ENCODE measurements at regions not wholly inside any gene's neighbourhood (a gene's known extent, or its start where the extent isn't known, plus 50 kb on each side); places are given as distances from the start of the nearest gene placed in this dataset.
"Not testable (repeated sequence)": the region's sequence is repeated elsewhere in the genome, so short reads cannot be mapped to it uniquely, and the experiment has no call there.

DNA sequence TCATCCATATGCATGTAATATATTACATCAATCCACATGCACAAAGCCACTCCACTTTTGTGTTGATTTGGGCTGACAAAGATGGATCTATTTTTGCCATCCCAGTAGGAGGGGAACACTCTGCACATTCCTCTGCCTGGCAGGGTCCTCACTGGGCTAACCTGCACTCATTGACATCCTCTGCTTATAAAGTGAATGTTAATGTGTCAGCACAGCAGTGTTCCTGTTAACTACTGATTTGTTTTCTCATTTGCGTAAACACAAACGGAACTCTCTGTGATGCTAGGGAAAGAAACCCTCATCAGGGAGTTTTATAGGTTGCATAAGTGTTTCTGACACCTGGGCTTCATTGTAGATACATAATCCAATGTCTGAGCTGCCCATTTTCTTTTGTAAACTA, 826.0 kb downstream of the RAB28 start:
- DNase-seq: no peak

DNA sequence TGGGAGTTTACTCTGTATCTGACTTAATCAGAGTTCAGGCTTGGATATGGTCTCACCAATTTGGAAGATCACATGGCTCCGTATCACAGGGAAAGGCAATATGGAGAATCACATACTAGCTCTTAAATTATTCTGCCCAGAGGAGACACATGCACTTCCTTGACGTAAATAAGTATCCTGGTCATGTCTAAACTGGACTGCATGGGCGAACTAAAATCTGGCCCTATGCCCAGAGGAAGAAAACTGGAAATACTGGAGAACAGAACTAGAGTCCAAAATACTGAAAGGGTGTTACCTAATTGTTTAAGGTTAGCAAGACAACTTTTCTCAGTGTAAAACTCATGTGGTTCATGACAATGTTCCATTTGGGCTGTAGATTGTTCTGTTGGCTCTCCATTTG, 832.3 kb downstream of the RAB28 start:
- no peak for DNase-seq

DNA sequence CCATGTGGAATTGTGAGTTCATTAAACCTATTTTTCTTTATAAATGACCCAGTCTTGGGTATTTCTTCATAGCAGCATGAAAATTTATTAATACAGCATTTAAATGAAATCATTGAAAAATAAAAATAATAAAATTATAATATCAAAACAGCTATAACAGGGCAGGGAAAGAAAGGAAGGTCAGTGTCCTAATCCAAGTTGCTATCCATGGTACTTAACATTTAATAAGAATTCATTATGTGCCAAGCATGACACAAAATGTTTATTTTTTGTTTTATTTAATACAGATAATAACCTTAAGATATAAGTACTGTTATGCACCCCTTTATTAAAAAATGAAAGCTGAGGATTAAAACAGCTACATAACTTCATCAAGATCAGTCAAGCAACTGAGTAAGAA, 838.4 kb downstream of the RAB28 start:
- no peak for DNase-seq

DNA sequence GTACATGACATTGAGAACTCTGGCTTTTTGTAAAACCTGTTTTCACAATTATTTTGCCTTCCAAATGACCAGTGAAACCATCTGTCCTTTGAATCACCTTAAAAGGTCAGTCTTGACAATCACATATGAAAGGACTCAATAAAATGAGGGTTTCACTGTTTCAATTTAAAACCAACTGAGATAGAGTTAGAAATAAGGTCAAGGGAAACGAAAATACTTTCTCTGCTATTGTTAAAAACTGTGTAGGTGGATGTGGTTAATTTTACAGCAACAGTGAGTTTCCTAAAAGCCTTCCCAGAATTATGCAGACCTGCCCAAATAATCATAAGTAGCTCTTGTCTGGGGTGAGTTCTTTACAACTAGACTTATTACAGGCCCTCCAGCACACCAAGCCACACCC, 839.9 kb downstream of the RAB28 start:
- no peak for DNase-seq

DNA sequence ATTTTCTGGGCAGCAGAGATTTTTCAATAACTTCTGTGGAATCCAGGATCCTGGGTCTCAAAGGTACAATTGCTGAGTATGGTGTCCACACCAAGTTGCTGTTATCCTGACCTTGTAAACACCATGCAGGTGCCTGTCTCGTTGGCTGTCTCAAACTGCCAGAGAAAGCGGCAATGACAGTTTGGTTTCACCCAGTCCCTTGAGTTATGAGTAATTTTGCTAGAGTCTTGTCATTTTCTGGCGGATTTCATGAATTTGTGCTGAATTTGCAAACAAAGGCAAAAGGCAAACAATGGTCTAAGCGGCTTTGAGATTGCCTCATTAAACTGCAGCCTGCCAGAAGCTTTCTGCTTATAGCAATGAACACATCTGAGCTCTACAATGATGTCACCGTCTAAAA, 847.9 kb downstream of the RAB28 start:
- DNase-seq: no peak

DNA sequence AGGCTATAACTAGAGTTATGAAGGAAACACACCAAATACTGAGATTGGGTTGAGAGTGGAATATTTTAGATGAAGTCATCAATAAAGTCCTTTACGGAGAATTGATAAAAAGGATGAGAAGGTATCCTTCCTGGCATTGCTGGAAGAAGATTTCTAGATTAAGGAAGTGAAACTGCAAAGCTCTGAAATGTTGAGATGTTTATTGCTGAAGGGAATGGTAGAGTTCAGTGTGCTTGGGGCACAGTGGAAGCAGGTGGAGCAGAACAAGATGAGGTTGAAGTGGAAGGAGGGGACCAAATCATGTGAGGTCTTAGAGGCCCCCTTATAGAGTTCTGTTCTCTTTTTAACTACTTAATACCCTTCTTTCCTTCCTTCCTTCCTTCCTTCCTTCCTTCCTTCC, 848.5 kb downstream of the RAB28 start:
- no peak for DNase-seq

DNA sequence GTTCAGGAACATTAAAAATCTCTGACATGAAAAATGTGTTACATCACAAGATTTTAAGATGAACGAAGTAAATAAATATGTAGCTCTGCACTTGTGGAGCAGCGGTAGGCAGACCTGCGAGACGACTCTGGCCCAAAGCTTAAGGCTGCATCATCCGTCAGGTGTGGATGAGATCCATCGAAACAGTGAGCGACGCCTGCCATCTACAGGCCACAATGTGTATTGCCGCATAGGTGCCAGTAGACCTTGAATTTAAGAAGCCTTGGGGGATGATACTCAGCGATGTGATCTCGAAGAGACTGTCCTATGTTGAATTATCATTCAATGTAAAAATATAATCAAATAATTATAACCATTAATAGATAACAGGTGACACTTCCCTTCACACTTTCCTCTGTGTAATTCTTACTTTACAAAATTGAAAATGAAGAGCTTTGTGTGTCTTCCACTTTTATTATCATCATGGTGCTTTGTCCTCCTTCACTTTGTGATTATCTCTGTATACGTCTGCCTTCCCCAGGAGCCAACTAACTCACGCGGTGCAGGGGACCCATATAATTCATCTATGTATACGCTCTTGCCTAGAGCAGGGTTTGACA, 851.0 kb downstream of the RAB28 start:
- peak; percentile 68 for DNase-seq

DNA sequence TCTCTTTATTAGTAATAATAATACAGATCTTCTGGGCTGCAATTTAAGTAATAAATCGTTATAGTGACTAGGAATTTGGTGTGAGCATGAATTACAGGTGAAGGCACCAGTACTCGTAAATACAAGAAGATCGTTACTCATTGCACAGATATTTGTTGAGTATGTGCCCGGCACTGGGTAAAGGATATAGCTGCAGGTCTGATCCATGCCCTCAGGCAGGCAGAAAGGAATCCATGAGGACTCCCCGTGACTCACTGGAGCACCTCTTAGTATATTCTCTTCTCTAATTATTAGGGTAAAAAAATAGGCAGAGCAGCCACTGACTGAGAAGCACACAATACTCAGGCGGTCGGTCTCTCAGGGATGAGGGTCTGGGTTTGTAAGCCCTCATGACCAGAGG, 868.3 kb downstream of the RAB28 start:
- DNase-seq: no peak

DNA sequence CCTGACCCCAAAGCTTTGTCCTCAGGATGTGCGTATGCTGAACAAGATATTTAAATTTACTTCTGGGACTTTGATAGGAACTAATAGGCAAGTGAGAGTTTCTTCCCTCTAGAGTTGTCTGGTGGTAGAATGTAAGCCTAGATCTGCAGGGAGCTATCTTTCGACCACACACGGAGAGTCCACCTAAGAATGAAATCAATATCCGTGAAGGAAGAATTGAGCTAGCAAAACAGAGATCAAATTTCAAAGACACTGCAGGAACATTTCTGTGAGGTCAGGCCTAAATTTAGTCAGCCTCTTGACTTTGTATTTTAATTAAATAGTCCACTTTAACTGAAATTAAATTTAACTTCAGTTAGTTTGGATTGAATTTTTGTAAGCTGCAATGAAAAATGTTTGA, 871.3 kb downstream of the RAB28 start:
- DNase-seq: no peak

DNA sequence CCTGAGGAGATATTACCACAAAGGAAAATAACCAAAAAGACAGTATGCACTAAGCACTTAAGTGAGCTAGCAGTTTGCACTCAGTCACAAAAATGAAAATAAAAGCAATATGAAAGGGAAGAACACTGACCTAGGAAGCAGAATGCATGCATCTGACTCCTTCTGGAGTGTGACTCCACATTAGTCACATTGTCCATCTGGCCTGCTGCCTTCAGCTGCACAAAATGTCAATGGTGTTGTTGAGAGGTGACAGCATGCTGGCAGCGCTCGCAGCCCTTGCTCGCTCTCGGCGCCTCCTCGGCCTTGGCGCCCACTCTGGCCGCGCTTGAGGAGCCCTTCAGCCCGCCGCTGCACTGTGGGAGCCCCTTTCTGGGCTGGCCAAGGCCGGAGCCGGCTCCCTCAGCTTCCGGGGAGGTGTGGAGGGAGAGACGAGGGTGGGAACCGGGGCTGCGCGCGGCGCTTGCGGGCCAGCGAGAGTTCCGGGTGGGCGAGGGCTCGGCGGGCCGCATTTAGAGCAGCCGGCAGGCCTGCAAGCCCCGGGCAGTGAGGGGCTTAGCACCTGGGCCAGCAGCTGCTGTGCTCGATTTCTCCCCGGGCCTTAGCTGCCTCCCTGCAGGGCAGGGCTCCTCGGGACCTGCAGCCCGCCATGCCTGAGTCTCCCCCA, 874.8 kb downstream of the RAB28 start:
- not testable (repeated sequence) for DNase-seq

DNA sequence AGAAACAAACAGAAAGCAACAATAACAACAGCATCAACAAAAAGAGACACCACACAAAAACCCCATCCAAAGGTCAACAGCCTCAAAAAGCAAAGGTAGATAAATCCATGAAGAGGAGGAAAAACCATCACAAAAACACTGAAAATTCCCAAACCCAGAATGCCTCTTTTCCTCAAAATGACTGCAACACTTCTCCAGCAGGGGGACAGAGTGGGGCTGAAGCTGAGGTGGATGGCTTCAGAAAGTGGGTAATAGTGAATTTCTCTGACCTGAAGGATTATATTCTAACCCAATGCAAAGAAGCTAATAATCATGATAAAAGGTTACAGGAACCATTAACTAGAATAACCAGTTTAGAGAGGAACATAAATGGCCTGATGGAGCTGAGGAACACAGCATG, 888.2 kb downstream of the RAB28 start:
- no peak for DNase-seq

DNA sequence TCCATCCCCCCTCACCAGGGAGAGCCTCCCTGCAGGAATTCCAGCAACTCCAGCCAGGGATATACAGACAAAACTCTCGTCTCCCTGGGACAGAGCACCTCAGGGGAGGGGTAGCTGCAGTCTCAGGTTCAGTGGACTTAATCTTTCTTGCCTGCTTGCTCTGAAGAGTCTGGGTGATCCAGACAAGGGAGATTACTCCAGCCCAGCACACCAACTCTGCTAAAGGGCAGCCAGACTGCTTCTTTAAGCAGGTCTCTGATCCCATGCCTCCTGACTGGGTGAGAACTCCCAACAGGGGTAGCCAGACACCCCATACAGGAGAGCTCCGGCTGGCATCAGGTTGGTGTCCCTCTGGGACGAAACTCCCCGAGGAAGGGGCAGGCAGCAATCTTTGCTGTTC, 888.7 kb downstream of the RAB28 start:
- DNase-seq: no peak

DNA sequence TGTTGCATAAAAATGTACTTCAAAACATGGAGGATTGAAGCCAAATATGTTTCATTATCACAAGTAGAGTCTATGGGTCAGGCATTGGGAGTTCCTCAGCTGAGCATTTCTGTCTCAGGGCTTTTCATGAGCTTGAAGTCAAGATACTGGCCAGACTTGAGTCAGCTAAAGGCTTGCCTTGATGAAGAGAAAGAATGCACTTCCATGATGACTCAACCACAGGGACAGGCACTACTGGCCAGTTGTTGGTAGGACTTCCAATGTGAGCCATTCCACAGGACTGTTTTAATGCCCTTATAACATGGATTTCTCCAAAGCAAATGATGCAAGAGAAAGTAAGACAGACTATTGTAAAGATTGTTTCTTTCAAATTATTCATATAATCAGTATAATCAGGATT, 895.6 kb downstream of the RAB28 start:
- no peak for DNase-seq

DNA sequence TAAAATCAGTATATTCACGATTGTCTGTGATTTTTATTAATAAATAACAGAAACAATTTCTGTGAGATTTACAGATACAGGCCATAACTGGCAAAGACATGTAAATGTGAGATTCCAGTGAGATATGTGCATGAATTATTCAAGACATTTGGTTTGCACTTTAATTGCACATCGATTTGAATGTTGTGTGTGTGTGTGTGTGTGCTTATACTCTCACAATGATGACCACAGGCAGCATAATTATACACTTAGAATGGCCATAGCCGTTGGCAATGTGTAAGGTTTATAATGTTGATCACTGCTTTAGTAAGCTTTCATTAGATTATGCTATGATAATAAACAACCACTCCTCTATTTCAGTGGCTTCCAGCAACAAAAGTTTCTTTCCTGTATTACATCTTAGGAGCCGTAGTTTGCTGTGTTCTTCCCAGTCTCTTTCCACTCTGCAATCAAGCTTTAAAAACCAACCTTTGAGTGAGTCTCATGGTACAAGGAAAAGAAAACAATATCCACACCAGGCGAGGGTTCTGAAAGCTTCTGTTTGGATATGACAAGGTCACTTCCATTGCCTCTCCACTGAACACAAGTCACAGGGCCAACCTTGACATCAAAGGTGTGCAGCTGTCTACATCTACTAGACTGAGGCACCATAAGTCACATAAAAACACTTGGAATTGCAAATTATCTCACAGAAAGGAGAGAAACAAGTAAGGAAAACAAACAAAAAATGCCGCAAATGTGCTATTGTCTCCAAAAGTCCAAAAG, 897.7 kb downstream of the RAB28 start:
- no peak for DNase-seq

DNA sequence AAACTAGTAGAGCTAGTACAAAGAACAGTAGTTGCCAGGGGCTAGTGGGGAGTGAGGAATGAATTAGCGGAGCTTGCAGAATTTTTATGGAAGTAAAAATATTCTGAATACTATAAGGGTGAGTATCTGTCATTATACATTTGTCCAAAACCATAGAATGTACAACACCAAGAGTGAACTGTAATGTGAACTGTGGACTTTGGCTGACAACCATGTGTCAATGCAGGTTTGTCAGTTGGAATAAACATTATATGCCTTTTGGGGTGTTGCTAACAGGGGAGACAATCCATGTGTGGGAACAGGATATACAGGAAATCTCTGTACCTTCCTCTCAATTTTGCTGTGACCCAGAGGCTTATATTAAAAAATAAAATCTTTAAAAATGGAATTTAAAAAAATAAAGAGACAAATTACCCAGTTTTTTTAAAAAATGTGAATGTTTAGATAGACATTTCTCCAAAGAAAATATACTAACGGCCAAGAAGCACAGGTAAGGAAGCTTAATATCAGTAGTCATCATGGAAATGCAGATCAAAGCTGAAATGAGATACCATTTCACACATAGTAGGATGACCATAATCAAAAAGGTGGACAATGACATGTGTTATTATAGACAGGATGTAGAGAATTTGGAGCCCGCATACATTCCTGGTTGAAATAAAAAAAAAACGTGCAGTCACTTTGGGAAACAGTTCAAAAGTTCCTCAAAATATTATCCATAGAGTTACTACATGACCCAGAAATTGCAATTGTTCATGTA, 899.8 kb downstream of the RAB28 start:
- DNase-seq: no peak

DNA sequence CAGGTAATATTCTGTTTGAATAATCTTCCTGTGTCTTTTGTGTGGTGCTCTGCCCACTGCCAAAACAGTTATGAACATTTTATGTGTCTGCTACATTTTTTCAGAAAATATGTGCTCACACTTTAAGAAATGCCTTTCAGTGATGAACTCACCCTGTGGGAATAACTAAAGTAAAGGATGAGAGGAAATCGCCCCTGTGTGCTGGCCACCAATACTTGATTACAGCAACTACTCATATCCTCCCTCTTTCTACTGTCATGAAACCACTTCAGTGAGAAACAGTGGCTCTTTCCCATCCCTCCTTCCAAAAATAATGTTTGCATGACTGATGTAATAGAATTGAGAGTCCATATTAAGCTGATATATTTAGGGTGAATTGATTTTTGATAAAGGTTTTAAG, 900.9 kb downstream of the RAB28 start:
- no peak for DNase-seq

DNA sequence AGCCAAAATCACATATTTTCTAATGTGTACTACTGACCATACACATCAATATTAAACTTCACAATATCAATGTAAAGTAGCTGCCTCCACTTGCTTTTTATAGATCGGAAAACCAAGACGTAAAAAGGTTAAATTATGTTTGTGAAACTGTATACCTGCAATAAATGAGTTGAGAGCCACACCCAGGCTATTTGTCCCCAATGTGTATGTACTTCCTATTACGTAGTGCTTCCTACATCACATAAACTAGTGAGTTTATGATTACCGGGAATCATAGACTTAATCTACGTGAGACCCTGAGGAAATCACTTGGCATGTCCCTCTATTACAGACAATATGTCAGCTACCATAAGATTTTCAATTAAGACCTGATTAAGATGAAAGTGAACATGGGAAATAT, 903.4 kb downstream of the RAB28 start:
- no peak for DNase-seq

DNA sequence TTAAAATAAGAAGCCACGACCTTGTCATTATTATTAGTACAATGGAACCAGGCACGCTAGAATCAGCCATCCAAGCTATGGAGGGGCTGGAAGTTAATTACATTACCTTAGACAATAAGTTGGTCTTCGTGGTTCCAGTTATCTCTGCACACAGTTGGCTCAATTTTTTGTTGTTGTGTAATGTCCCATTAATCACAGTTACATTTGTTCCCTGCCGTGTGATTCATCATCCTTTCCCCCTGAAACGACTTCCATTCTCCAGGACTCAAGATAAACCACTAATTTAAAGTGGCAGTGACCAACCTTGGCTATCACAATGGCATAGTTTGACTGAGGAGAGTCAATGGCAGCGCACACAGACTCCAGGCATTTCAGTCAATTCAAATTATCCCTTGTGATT, 905.0 kb downstream of the RAB28 start:
- no peak for DNase-seq

DNA sequence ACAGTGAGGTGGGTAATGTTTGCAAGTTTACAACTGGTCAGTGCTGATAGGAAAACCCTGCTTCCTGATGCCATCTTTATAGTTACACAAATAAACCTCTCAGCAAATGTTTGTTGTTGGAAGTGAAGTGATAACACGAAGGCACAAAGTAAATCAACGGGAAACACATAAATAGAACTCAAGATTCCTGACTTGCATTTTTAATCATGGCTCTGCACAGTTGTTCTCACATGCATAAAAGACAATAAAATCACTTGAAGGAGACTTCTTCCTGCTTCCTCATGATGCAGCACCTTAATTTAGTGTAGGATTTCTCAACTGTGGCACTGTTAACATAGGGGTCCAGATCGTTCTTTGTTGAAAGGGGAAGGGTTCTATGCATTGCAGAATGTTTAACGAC, 907.7 kb downstream of the RAB28 start:
- DNase-seq: no peak

DNA sequence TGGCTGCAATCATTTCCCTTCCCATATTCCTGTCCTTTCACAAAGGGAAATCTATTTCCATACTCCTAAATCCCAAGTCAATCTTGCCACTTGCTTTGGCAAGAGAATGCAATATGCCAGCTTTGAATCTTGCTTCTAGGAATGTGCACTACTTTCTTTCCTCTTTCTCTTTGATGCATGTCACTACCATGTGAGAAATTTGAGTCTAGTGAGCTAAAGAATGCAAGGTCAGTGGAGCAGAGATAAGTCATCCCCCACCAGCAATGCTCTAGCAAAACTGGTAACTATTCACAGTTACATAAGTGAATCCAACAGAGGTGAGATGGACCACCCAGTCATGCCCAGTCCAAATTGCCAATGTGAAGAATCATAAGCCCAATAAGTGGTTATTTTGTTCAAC, 910.4 kb downstream of the RAB28 start:
- no peak for DNase-seq

DNA sequence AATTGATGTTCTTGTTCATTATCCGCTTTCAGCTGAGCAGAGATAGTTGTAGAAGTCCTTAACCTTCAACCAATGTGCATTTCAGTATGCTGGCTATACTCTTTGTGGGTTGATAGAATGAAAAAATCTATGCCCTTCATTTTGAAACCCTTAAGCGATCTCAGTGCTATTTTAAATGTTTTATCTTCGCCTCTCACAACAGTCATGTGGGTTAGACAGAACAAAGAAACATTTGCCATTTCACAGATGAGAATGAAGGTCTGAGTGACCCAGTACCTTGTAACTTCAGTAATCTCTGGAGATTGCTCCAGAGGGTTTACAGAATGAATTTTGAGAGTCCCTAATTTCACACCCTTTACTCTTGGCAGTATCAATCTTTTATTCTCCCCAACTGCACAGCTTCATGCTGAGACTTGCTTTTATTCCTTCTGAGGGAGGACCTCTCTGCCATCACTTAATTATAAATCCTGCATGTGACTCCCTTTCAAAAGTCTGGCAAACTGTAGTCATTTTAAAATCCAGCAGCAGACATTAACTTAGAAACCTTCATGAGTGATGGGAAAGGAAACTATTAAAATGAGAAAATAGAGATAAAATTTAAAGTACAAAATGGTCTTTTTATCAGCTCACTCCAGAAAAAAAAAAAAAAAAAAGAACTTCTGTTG, 921.5 kb downstream of the RAB28 start:
- DNase-seq: no peak

DNA sequence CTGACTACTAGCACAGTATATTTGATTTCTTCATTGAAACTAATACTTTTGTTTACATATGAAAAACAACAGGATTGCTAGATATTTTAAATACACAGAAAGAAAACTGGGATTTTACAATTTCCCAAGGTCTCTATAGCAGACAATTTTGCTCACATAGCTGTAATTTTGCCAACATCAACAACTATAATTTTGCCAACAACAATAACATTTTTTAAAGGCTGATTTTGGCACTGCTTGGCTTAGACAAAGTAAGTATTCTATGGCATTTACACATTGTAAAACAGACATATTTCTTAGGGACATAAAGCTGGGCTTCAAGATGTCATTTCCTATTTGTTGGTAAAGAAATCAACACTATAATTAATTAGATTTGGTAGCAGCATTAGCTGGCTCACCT, 922.1 kb downstream of the RAB28 start:
- no peak for DNase-seq

DNA sequence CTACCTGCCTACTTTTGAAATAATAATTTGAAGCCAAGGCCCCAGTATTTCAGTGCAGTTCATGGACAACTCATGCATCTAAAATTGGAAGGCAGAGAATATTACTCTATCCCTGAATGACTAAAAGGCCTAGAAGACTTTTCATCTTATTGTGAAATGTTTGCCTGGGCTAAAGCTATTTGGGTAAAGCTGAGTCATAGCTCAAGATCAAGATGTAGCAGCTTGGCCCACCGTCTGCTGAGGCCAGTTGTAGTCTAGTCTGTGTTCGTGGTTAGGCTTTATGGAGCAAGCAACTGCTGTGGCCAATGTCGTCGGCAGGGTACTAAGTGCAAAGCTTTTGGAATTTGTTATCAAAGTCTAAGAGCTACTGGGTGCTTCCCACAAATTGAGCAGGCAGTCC, 929.1 kb downstream of the RAB28 start:
- no peak for DNase-seq

Measured in NCI-H187 treated with DMSO at 0.1 percent for 48 hours (cell line).